Fibroblast of lung (primary cell): ENCODE measurements at regions not wholly inside any gene's neighbourhood (a gene's known extent, or its start where the extent isn't known, plus 50 kb on each side); places are given as distances from the start of the nearest gene placed in this dataset.

Source experiments
- DNase-seq, 2 donors: peaks; one replicate each; pipeline versions ENCODE4 v3.0.0 to v3.0.0-alpha.2; 2010; ENCODE audit warnings: low read depth in 2 of 2
- H2AFZ ChIP-seq: 2 replicates; pipeline ENCODE4 v1.5.1; 2012; ENCODE audit warnings: low read length, control low read depth, inconsistent platforms
- H3K27ac ChIP-seq: 2 replicates; pipeline ENCODE4 v1.5.1; 2011; ENCODE audit warnings: low read length, control low read depth; ENCODE audit not compliant: insufficient read depth
- H3K27me3 ChIP-seq: 2 replicates; pipeline ENCODE4 v1.5.1; 2011; ENCODE audit warnings: mild to moderate bottlenecking, low read length; ENCODE audit not compliant: control insufficient read depth, insufficient read depth
- H3K36me3 ChIP-seq: 2 replicates; pipeline ENCODE4 v1.5.1; 2011; ENCODE audit warnings: low read length; ENCODE audit not compliant: control insufficient read depth, insufficient read depth
- H3K4me1 ChIP-seq: 2 replicates; pipeline ENCODE4 v1.5.1; 2011; ENCODE audit warnings: low read length; ENCODE audit not compliant: control insufficient read depth, insufficient read depth; ENCODE audit errors: extremely low read depth
- H3K4me2 ChIP-seq: 2 replicates; pipeline ENCODE4 v1.5.1; 2011; ENCODE audit warnings: low read length, control low read depth; ENCODE audit not compliant: insufficient read depth; ENCODE audit errors: extremely low read depth
- H3K4me3 ChIP-seq, 4 experiments: fragments of 200-600 bp in 1 of 4; sonication (generic) in 1 of 4; replicated peaks in 1 of 4; 2 replicates each; pipeline ENCODE4 v1.5.1; 2011 to 2016; ENCODE audit warnings: low read length in 4 of 4, low read depth in 3 of 4, mild to moderate bottlenecking in 3 of 4, control low read depth in 2 of 4, inconsistent platforms in 1 of 4, mixed read lengths in 1 of 4; ENCODE audit not compliant: insufficient read depth in 1 of 4; ENCODE audit errors: control extremely low read depth in 1 of 4
- H3K79me2 ChIP-seq: 2 replicates; pipeline ENCODE4 v1.5.1; 2012; ENCODE audit warnings: mild to moderate bottlenecking, low read length, inconsistent platforms; ENCODE audit not compliant: control insufficient read depth, insufficient read depth
- H3K9ac ChIP-seq: 2 replicates; pipeline ENCODE4 v1.5.1; 2011; ENCODE audit warnings: mild to moderate bottlenecking, low read length, control low read depth; ENCODE audit not compliant: insufficient read depth
- H3K9me3 ChIP-seq: 2 replicates; pipeline ENCODE4 v1.5.1; 2012; ENCODE audit warnings: low read depth, low read length; ENCODE audit not compliant: control insufficient read depth, insufficient read depth
- H4K20me1 ChIP-seq: 2 replicates; pipeline ENCODE4 v1.5.1; 2011; ENCODE audit warnings: low read length; ENCODE audit not compliant: control insufficient read depth, insufficient read depth; ENCODE audit errors: extremely low read depth
- EZH2 ChIP-seq: IDR thresholded peaks from 2 replicates; pipeline ENCODE4 v1.5.1; 2012; ENCODE audit warnings: low read length, control low read depth, mild to moderate bottlenecking; ENCODE audit errors: missing control alignments
- TF ChIP-seq, protein P1 (sequence below), 2 donors: IDR thresholded peaks in 1 of 2; conservative IDR thresholded peaks in 1 of 2; 1 replicate in 1 of 2; 2 replicates in 1 of 2; pipeline ENCODE4 v1.5.1; 2011 to 2012; ENCODE audit warnings: low read length in 2 of 2, control low read depth in 1 of 2, inconsistent platforms in 1 of 2, low read depth in 1 of 2, mild to moderate bottlenecking in 1 of 2

- H3K36me3 ChIP-seq, result no peaks in the 10 kb centered on the region
- no peak overlapping the region for H3K4me2 ChIP-seq
- DNase-seq, result no peak
- no peak overlapping the region for H3K4me3 ChIP-seq
- H3K27ac ChIP-seq, result no peak overlapping the region
- no peak overlapping the region for H2AFZ ChIP-seq
- H3K27me3 ChIP-seq, result no peaks in the 10 kb centered on the region
- no peaks in the 10 kb centered on the region for H3K79me2 ChIP-seq
- no peaks in the 10 kb centered on the region for H3K4me1 ChIP-seq
- H3K9ac ChIP-seq, result no peak overlapping the region
- no peaks in the 10 kb centered on the region for H3K9me3 ChIP-seq
- H4K20me1 ChIP-seq, result no peaks in the 10 kb centered on the region
- TF ChIP-seq, protein P1, sequence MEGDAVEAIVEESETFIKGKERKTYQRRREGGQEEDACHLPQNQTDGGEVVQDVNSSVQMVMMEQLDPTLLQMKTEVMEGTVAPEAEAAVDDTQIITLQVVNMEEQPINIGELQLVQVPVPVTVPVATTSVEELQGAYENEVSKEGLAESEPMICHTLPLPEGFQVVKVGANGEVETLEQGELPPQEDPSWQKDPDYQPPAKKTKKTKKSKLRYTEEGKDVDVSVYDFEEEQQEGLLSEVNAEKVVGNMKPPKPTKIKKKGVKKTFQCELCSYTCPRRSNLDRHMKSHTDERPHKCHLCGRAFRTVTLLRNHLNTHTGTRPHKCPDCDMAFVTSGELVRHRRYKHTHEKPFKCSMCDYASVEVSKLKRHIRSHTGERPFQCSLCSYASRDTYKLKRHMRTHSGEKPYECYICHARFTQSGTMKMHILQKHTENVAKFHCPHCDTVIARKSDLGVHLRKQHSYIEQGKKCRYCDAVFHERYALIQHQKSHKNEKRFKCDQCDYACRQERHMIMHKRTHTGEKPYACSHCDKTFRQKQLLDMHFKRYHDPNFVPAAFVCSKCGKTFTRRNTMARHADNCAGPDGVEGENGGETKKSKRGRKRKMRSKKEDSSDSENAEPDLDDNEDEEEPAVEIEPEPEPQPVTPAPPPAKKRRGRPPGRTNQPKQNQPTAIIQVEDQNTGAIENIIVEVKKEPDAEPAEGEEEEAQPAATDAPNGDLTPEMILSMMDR (conservative IDR thresholded peaks at IDR 0.05 in 1 of 2, IDR thresholded peaks at IDR 0.05 in 1 of 2; ENCODE audit: low read depth in 1 of 2, low read length in 2 of 2), result no peak
- no peak for TF ChIP-seq EZH2
Observed at GRCh38 chr5:115429345-115429940, 115.1 kb downstream of the FEM1C start.

- no peak for DNase-seq
- no peak overlapping the region for H3K27ac ChIP-seq
- no peaks in the 10 kb centered on the region for H4K20me1 ChIP-seq
- no peaks in the 10 kb centered on the region for H3K79me2 ChIP-seq
- TF ChIP-seq, protein P1 (conservative IDR thresholded peaks at IDR 0.05 in 1 of 2, IDR thresholded peaks at IDR 0.05 in 1 of 2; ENCODE audit: low read depth in 1 of 2, low read length in 2 of 2), result no peak
- no peak for TF ChIP-seq EZH2
- H3K4me3 ChIP-seq, result no peak overlapping the region
- no peak overlapping the region for H2AFZ ChIP-seq
- no peaks in the 10 kb centered on the region for H3K4me1 ChIP-seq
- H3K27me3 ChIP-seq, result no peaks in the 10 kb centered on the region
- no peaks in the 10 kb centered on the region for H3K36me3 ChIP-seq
- H3K4me2 ChIP-seq, result no peak overlapping the region
- H3K9ac ChIP-seq, result no peak overlapping the region
- no peaks in the 10 kb centered on the region for H3K9me3 ChIP-seq
Observed at GRCh38 chr5:115428676-115429075, 115.9 kb downstream of the FEM1C start.

DNA sequence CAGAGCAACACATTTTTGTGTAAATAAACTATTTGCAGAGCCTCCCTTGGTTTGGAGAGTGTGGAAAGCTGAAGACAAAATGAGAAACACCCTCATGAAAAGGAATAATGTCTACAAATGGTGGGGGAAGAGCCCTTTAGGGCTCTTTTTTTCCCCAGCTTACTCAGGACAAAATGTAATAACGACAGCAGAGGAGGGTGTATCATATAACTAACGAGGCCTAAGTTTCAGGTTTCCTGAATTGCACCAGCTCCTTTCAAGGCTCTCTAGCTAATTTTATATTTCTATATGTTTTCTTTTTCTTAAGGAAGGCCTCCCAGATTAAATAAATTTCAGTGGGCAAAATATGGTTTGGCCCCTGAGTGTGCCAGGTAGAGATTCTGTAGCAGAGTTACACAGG, 116.3 kb downstream of the FEM1C start:
- no peak overlapping the region for H3K9ac ChIP-seq
- H3K27ac ChIP-seq, result no peak overlapping the region
- H4K20me1 ChIP-seq, result no peaks in the 10 kb centered on the region
- H3K4me2 ChIP-seq, result no peak overlapping the region
- no peaks in the 10 kb centered on the region for H3K36me3 ChIP-seq
- no peak overlapping the region for H2AFZ ChIP-seq
- no peak for DNase-seq
- H3K4me1 ChIP-seq, result no peaks in the 10 kb centered on the region
- no peaks in the 10 kb centered on the region for H3K9me3 ChIP-seq
- no peaks in the 10 kb centered on the region for H3K27me3 ChIP-seq
- TF ChIP-seq EZH2, result no peak
- TF ChIP-seq, protein P1 (conservative IDR thresholded peaks at IDR 0.05 in 1 of 2, IDR thresholded peaks at IDR 0.05 in 1 of 2; ENCODE audit: low read depth in 1 of 2, low read length in 2 of 2), result no peak
- H3K4me3 ChIP-seq, result no peak overlapping the region
- H3K79me2 ChIP-seq, result no peaks in the 10 kb centered on the region
